GM12878 (cell line): ENCODE measurements at regions not wholly inside any gene's neighbourhood (a gene's known extent, or its start where the extent isn't known, plus 50 kb on each side); places are given as distances from the start of the nearest gene placed in this dataset.

Source experiments
- ATAC-seq: fragments of 200-7000 bp; cut with Tn5 transposase; 3 replicates; pipeline ENCODE4 v1.9.1; 2020; ENCODE audit warnings: mild to moderate bottlenecking, moderate library complexity
- BruUV-seq: library from RNA; stranded (reverse); fragments of 400-500 nt; replicated peaks from 2 replicates; lab custom pipeline; 2021; lab: Mats Ljungman, UMichigan
- CTCF ChIA-PET: fragments of 300-600 bp; sonication (Branson Sonifier 250); formaldehyde crosslinking; extraction: SDS; loops from one replicate; lab custom pipeline; 2021; ENCODE audit warnings: inconsistent platforms; lab: Yijun Ruan, JAX
- POLR2A ChIA-PET: fragments of 350-600 bp; formaldehyde crosslinking; extraction: SDS; loops from one replicate; lab custom pipeline; 2021; ENCODE audit warnings: inconsistent platforms; lab: Charles Lee
- RAD21 ChIA-PET: fragments of 300-600 bp; sonication (Branson Sonifier 250); formaldehyde crosslinking; loops from one replicate; lab custom pipeline; 2023; ENCODE audit warnings: antibody characterized with exemption; ENCODE audit not compliant: unreplicated experiment; lab: Charles Lee
- SMC1A ChIA-PET: fragments of 300-600 bp; sonication (Branson Sonifier 250); formaldehyde crosslinking; loops from one replicate; lab custom pipeline; 2023; ENCODE audit not compliant: unreplicated experiment, uncharacterized antibody; lab: Charles Lee
- DNase-seq: peaks from one replicate; pipeline ENCODE4 v3.0.0-alpha.2; 2011; ENCODE audit warnings: low read depth, low spot score
- FAIRE-seq: peaks from 3 replicates; lab custom pipeline; 2011; peaks lifted over from hg19 to GRCh38; lab: Jason Lieb, UNC
- H2AFZ ChIP-seq: 2 replicates; pipeline ENCODE4 v1.6.0; 2011; ENCODE audit warnings: low read depth, low read length, control low read depth; ENCODE audit not compliant: control insufficient read depth
- H3K27ac ChIP-seq: 2 replicates; pipeline ENCODE4 v1.5.1; 2011; ENCODE audit warnings: control low read depth; ENCODE audit not compliant: control insufficient read depth, insufficient read depth
- H3K27me3 ChIP-seq, 2 experiments: replicated peaks in 1 of 2; 2 replicates each; pipeline versions ENCODE4 v1.6.0 to v1.6.1; 2011; ENCODE audit warnings: low read length in 1 of 2; ENCODE audit not compliant: control insufficient read depth in 2 of 2, insufficient read depth in 2 of 2
- H3K36me3 ChIP-seq, 2 experiments: 2 replicates each; pipeline ENCODE4 v1.5.1; 2011; ENCODE audit warnings: low read length in 1 of 2; ENCODE audit not compliant: control insufficient read depth in 2 of 2, insufficient read depth in 2 of 2
- H3K4me1 ChIP-seq: 2 replicates; pipeline ENCODE4 v1.6.1; 2011; ENCODE audit warnings: mild to moderate bottlenecking, low read length, moderate library complexity, mixed read lengths; ENCODE audit not compliant: control insufficient read depth, insufficient read depth
- H3K4me2 ChIP-seq: 2 replicates; pipeline ENCODE4 v1.6.0; 2011; ENCODE audit warnings: control low read depth; ENCODE audit not compliant: control insufficient read depth, insufficient read depth
- H3K4me3 ChIP-seq: fragments of 200-600 bp; sonication (generic); 2 replicates; pipeline ENCODE4 v1.5.1; 2016
- H3K79me2 ChIP-seq: 2 replicates; pipeline ENCODE4 v1.6.0; 2011; ENCODE audit warnings: low read length; ENCODE audit not compliant: control insufficient read depth, insufficient read depth
- H3K9ac ChIP-seq: 2 replicates; pipeline ENCODE4 v1.8.0; 2011; ENCODE audit warnings: low read length, control low read depth, mixed read lengths; ENCODE audit not compliant: control insufficient read depth, insufficient read depth
- H3K9me3 ChIP-seq: replicated peaks from 3 replicates; pipeline ENCODE4 v1.5.1; 2011; ENCODE audit warnings: mild to moderate bottlenecking, low read length; ENCODE audit not compliant: control insufficient read depth, insufficient read depth
- H4K20me1 ChIP-seq: 2 replicates; pipeline ENCODE4 v1.6.0; 2011; ENCODE audit not compliant: control insufficient read depth, insufficient read depth
- CBX5 ChIP-seq: sonication (generic); IDR thresholded peaks from 2 replicates; pipeline ENCODE4 v1.6.1; 2016; ENCODE audit warnings: low read depth, moderate library complexity, mild to moderate bottlenecking, inconsistent platforms
- FOXM1 ChIP-seq: IDR thresholded peaks from 2 replicates; pipeline ENCODE4 v1.6.1; 2012; ENCODE audit warnings: low read depth, mild to moderate bottlenecking, inconsistent platforms, low read length, moderate library complexity
- GATAD2B ChIP-seq: fragments of 450-650 bp; conservative IDR thresholded peaks from 2 replicates; pipeline ENCODE4 v1.6.1; 2017; ENCODE audit warnings: low read depth, mild to moderate bottlenecking, moderate library complexity
- HDGF ChIP-seq: fragments of 450-650 bp; IDR thresholded peaks from 2 replicates; pipeline ENCODE4 v1.6.1; 2016; ENCODE audit warnings: antibody characterized with exemption
- MEF2A ChIP-seq: IDR thresholded peaks from 2 replicates; pipeline ENCODE4 v1.6.1; 2011; ENCODE audit warnings: low read depth, mild to moderate bottlenecking, low read length, moderate library complexity; ENCODE audit not compliant: insufficient read depth
- NFYA ChIP-seq: IDR thresholded peaks from 2 replicates; pipeline ENCODE4 v1.6.1; 2011; ENCODE audit warnings: low read depth, mild to moderate bottlenecking, low read length, improper control_type of control experiment, borderline replicate concordance
- NR2C1 ChIP-seq: fragments of 450-650 bp; IDR thresholded peaks from 2 replicates; pipeline ENCODE4 v1.6.1; 2017; ENCODE audit warnings: antibody characterized with exemption, mild to moderate bottlenecking, moderate library complexity
- NR2C2 ChIP-seq: IDR thresholded peaks from 2 replicates; pipeline ENCODE4 v1.6.1; 2011; ENCODE audit warnings: borderline replicate concordance, low read depth; ENCODE audit not compliant: control insufficient read depth, insufficient read length
- SMAD5 ChIP-seq: IDR thresholded peaks from 2 replicates; pipeline ENCODE4 v1.6.1; 2016; ENCODE audit warnings: antibody characterized with exemption, low read depth
- STAT1 ChIP-seq: fragments of 450-650 bp; conservative IDR thresholded peaks from 2 replicates; pipeline ENCODE4 v1.6.1; 2014; ENCODE audit warnings: antibody characterized with exemption, mild to moderate bottlenecking
- SUZ12 ChIP-seq: fragments of 200-600 bp; sonication (generic); IDR thresholded peaks from one replicate; pipeline ENCODE4 v1.6.1; 2018; ENCODE audit warnings: antibody characterized with exemption, mild to moderate bottlenecking; ENCODE audit not compliant: unreplicated experiment
- ZNF207 ChIP-seq: fragments of 450-650 bp; IDR thresholded peaks from 2 replicates; pipeline ENCODE4 v1.6.1; 2014; ENCODE audit warnings: antibody characterized with exemption, mild to moderate bottlenecking, borderline replicate concordance
- WGBS: methylation state at CpG from one replicate; pipeline ENCODE4 v1.1.6; 2016; ENCODE audit warnings: low lambda C conversion rate; ENCODE audit not compliant: insufficient replicate concordance, insufficient coverage; ENCODE audit errors: missing lambda C conversion rate; 5-methylcytosine and 5-hydroxymethylcytosine counted together
- in situ Hi-C: fragments of 300-500 bp; cut with MboI; formaldehyde crosslinking; loops from 9 replicates; pipeline ENCODE4 v1.14.3; 2018; ENCODE audit warnings: mixed read lengths
- intact Hi-C: fragments of 100-400 bp; cut with micrococcal nuclease; formaldehyde crosslinking; loops from one replicate; pipeline ENCODE4 v1.14.2; 2022; ENCODE audit not compliant: unreplicated experiment
- TF ChIP-seq, protein P1 (sequence below): fragments of 450-650 bp; IDR thresholded peaks from 2 replicates; pipeline ENCODE4 v1.6.1; 2017; ENCODE audit warnings: mild to moderate bottlenecking, moderate library complexity
- TF ChIP-seq, protein P2 (sequence below): fragments of 150-350 bp; IDR thresholded peaks from 2 replicates; pipeline ENCODE4 v1.6.1; 2016; ENCODE audit warnings: low read depth, low read length
- TF ChIP-seq, protein P3 (sequence below): fragments of 450-650 bp; IDR thresholded peaks from 2 replicates; pipeline ENCODE4 v1.6.1; 2017; ENCODE audit warnings: low read depth, mild to moderate bottlenecking, moderate library complexity

DNA sequence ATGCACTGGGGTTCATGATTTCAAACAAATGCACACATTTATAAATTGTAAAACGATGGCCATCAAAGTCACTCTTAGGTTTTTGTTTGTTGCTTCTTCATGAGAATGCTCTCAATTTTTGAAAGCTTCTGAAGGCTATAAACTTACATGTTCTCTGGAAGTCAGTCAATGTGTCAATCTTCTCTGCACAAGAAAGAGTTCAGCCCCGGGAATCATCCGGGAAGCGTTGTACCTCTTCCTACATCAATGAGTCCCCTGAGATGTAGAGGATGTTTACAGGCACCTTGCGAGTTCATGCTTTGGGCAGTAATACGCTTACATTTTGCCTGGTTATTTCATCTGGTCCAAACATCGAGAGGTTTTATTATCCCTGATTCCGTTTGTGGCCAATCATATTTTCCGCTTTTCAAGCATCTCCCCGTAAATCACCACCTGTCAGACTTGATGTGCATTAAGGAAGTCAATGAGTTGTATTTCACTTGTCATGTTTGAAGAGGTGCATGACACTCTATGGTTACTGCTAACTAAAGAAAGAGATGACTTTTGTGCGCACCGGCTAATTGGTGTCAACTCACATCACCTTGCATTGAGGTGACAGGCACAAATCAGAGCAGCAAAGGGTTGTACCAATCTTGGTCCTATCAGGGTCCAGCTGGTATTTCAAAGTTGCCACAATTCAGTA, 750.7 kb downstream of the SORCS3 start:
- no peak for DNase-seq
- H3K4me2 ChIP-seq, result no peak overlapping the region
- POLR2A ChIA-PET, result no interaction called here
- CTCF ChIA-PET, result no interaction called here
- no peaks in the 10 kb centered on the region for H3K9me3 ChIP-seq
- H3K9ac ChIP-seq, result no peak overlapping the region
- no peak overlapping the region for H3K27ac ChIP-seq
- H3K4me1 ChIP-seq, result no peaks in the 10 kb centered on the region
- SMC1A ChIA-PET, result interaction anchor here (0.6 kb wide), 1 partner anchor 1770 kb away, joined by 3 read pairs; no protein-coding TSS in a partner anchor
- no peaks in the 10 kb centered on the region for H3K36me3 ChIP-seq
- FAIRE-seq, result no peak
- no TSS peak for BruUV-seq
- TF ChIP-seq, protein P1, sequence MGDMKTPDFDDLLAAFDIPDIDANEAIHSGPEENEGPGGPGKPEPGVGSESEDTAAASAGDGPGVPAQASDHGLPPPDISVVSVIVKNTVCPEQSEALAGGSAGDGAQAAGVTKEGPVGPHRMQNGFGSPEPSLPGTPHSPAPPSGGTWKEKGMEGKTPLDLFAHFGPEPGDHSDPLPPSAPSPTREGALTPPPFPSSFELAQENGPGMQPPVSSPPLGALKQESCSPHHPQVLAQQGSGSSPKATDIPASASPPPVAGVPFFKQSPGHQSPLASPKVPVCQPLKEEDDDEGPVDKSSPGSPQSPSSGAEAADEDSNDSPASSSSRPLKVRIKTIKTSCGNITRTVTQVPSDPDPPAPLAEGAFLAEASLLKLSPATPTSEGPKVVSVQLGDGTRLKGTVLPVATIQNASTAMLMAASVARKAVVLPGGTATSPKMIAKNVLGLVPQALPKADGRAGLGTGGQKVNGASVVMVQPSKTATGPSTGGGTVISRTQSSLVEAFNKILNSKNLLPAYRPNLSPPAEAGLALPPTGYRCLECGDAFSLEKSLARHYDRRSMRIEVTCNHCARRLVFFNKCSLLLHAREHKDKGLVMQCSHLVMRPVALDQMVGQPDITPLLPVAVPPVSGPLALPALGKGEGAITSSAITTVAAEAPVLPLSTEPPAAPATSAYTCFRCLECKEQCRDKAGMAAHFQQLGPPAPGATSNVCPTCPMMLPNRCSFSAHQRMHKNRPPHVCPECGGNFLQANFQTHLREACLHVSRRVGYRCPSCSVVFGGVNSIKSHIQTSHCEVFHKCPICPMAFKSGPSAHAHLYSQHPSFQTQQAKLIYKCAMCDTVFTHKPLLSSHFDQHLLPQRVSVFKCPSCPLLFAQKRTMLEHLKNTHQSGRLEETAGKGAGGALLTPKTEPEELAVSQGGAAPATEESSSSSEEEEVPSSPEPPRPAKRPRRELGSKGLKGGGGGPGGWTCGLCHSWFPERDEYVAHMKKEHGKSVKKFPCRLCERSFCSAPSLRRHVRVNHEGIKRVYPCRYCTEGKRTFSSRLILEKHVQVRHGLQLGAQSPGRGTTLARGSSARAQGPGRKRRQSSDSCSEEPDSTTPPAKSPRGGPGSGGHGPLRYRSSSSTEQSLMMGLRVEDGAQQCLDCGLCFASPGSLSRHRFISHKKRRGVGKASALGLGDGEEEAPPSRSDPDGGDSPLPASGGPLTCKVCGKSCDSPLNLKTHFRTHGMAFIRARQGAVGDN, result no peak
- TF ChIP-seq MEF2A, result no peak
- TF ChIP-seq, protein P2, sequence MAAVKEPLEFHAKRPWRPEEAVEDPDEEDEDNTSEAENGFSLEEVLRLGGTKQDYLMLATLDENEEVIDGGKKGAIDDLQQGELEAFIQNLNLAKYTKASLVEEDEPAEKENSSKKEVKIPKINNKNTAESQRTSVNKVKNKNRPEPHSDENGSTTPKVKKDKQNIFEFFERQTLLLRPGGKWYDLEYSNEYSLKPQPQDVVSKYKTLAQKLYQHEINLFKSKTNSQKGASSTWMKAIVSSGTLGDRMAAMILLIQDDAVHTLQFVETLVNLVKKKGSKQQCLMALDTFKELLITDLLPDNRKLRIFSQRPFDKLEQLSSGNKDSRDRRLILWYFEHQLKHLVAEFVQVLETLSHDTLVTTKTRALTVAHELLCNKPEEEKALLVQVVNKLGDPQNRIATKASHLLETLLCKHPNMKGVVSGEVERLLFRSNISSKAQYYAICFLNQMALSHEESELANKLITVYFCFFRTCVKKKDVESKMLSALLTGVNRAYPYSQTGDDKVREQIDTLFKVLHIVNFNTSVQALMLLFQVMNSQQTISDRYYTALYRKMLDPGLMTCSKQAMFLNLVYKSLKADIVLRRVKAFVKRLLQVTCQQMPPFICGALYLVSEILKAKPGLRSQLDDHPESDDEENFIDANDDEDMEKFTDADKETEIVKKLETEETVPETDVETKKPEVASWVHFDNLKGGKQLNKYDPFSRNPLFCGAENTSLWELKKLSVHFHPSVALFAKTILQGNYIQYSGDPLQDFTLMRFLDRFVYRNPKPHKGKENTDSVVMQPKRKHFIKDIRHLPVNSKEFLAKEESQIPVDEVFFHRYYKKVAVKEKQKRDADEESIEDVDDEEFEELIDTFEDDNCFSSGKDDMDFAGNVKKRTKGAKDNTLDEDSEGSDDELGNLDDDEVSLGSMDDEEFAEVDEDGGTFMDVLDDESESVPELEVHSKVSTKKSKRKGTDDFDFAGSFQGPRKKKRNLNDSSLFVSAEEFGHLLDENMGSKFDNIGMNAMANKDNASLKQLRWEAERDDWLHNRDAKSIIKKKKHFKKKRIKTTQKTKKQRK, result no peak
- TF ChIP-seq HDGF, result no peak
- TF ChIP-seq NFYA, result no peak
- TF ChIP-seq SUZ12, result no peak
- TF ChIP-seq SMAD5, result no peak
- TF ChIP-seq GATAD2B, result no peak
- TF ChIP-seq NR2C2, result no peak
- no peak for TF ChIP-seq NR2C1
- no peak for TF ChIP-seq ZNF207
- TF ChIP-seq CBX5, result no peak
- TF ChIP-seq FOXM1, result no peak
- TF ChIP-seq, protein P3, sequence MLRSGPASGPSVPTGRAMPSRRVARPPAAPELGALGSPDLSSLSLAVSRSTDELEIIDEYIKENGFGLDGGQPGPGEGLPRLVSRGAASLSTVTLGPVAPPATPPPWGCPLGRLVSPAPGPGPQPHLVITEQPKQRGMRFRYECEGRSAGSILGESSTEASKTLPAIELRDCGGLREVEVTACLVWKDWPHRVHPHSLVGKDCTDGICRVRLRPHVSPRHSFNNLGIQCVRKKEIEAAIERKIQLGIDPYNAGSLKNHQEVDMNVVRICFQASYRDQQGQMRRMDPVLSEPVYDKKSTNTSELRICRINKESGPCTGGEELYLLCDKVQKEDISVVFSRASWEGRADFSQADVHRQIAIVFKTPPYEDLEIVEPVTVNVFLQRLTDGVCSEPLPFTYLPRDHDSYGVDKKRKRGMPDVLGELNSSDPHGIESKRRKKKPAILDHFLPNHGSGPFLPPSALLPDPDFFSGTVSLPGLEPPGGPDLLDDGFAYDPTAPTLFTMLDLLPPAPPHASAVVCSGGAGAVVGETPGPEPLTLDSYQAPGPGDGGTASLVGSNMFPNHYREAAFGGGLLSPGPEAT, result no peak
- TF ChIP-seq STAT1, result no peak
- no peak overlapping the region for H2AFZ ChIP-seq
- H3K79me2 ChIP-seq, result no peaks in the 10 kb centered on the region
- H3K27me3 ChIP-seq, result no peaks in the 10 kb centered on the region
- WGBS, result 57% methylated on average over 12 of the region's 12 CpGs
- in situ Hi-C loops, result no loop called here
- ATAC-seq, result no peak
- RAD21 ChIA-PET, result no interaction called here
- intact Hi-C loops, result no loop called here
- no peaks in the 10 kb centered on the region for H4K20me1 ChIP-seq
- no peak overlapping the region for H3K4me3 ChIP-seq
